D721Med (cell line): ENCODE measurements at regions not wholly inside any gene's neighbourhood (a gene's known extent, or its start where the extent isn't known, plus 50 kb on each side); places are given as distances from the start of the nearest gene placed in this dataset.

Source experiments
- DNase-seq: peaks from one replicate; pipeline ENCODE4 v3.0.0; 2011; ENCODE audit warnings: low spot score; ENCODE audit not compliant: insufficient read length
- FAIRE-seq: peaks from 2 replicates; lab custom pipeline; 2011; peaks lifted over from hg19 to GRCh38; lab: Jason Lieb, UNC
- CTCF ChIP-seq: IDR thresholded peaks from 2 replicates; pipeline ENCODE4 v1.5.1; 2012; ENCODE audit warnings: mild to moderate bottlenecking, control low read depth; ENCODE audit not compliant: insufficient read depth; ENCODE audit errors: missing control alignments

- no peak for TF ChIP-seq CTCF
- DNase-seq (no peak), FAIRE-seq (no peak)
Observed at GRCh38 chr7:32319012-32319382, 171.2 kb downstream of the LSM5 start.

- TF ChIP-seq CTCF, result no peak
- FAIRE-seq (no peak), DNase-seq (no peak)
Observed at GRCh38 chr7:32318300-32319011, 171.7 kb downstream of the LSM5 start.

GRCh38 chr7:32316839-32317238 lies 173.3 kb downstream of the LSM5 start:
- DNase-seq (no peak), FAIRE-seq (no peak)
- no peak for TF ChIP-seq CTCF

GRCh38 chr7:32314761-32315160 lies 175.4 kb downstream of the LSM5 start:
- FAIRE-seq (no peak), DNase-seq (no peak)
- no peak for TF ChIP-seq CTCF

GRCh38 chr7:32301427-32301826 lies 188.8 kb downstream of the LSM5 start:
- TF ChIP-seq CTCF, result no peak
- no peak for FAIRE-seq
- DNase-seq, result no peak

- TF ChIP-seq CTCF, result no peak
- no peak for DNase-seq
- FAIRE-seq, result no peak
Observed at GRCh38 chr7:32299133-32299702, 191.0 kb downstream of the LSM5 start.
